Stimulated activated naive CD8-positive, alpha-beta T cell treated with anti-CD3 and anti-CD28 coated beads, Interleukin-15, Interleukin-2, amounts not matched to agents 100 ng/mL and 50 ng/mL, for 24 hours (primary cell): ENCODE measurements at regions not wholly inside any gene's neighbourhood (a gene's known extent, or its start where the extent isn't known, plus 50 kb on each side); places are given as distances from the start of the nearest gene placed in this dataset.

ENCODE experiments used
- H3K27ac Mint-ChIP-seq: one replicate; pipeline ENCODE4 v1.8.0; 2021; ENCODE audit warnings: mild to moderate bottlenecking, mixed read lengths
- H3K27me3 Mint-ChIP-seq: one replicate; pipeline ENCODE4 v1.8.0; 2021; ENCODE audit warnings: mixed read lengths
- H3K36me3 Mint-ChIP-seq: one replicate; pipeline ENCODE4 v1.8.0; 2021; ENCODE audit warnings: low read depth, mixed read lengths
- H3K4me1 Mint-ChIP-seq: one replicate; pipeline ENCODE4 v1.8.0; 2021; ENCODE audit warnings: low read depth, mixed read lengths
- H3K4me3 Mint-ChIP-seq: one replicate; pipeline ENCODE4 v1.8.0; 2021; ENCODE audit warnings: mild to moderate bottlenecking, mixed read lengths
- H3K9me3 Mint-ChIP-seq: one replicate; pipeline ENCODE4 v1.8.0; 2021; ENCODE audit warnings: mixed read lengths

- Mint-ChIP-seq H3K36me3 (no peaks in the 10 kb centered on the region), H3K4me1 (no peaks in the 10 kb centered on the region), H3K4me3 (no peak overlapping the region), H3K27ac (no peak overlapping the region), H3K9me3 (no peaks in the 10 kb centered on the region), H3K27me3 (peaks cover 31% of the 10 kb centered on the region)
These were observed 54.9 kb downstream of the DIO3 start for GRCh38 chr14:101616202-101616601.

DNA sequence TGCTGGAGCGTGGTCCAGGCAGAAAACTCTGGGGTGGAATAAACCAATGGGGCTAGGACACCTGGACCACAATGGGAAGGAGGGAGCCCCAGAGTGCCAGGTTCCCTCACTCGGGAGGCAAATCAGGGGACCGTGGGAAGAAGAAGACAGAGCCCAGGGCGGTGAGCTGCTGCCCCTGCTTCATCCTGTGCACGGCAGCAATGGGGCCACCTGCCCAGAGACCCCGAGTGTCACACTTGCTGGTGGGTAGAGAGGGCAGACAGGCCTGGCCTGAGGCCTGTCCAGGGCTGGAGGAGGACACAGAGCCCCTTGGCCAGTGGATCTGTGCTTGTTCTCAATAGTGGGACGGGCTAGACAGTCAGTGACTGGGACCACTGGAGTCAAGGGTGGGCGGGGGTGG is 58.2 kb downstream of the DIO3 start:
- Mint-ChIP-seq H3K4me3 (no peak overlapping the region), H3K36me3 (no peaks in the 10 kb centered on the region), H3K9me3 (no peaks in the 10 kb centered on the region), H3K27ac (no peak overlapping the region), H3K4me1 (no peaks in the 10 kb centered on the region), H3K27me3 (peaks cover 17% of the 10 kb centered on the region)

- Mint-ChIP-seq H3K4me3 (no peak overlapping the region), H3K36me3 (no peaks in the 10 kb centered on the region), H3K27me3 (peaks cover 11% of the 10 kb centered on the region), H3K4me1 (no peaks in the 10 kb centered on the region), H3K27ac (no peak overlapping the region), H3K9me3 (no peaks in the 10 kb centered on the region)
These were observed 58.9 kb downstream of the DIO3 start for GRCh38 chr14:101620031-101620788.

DNA sequence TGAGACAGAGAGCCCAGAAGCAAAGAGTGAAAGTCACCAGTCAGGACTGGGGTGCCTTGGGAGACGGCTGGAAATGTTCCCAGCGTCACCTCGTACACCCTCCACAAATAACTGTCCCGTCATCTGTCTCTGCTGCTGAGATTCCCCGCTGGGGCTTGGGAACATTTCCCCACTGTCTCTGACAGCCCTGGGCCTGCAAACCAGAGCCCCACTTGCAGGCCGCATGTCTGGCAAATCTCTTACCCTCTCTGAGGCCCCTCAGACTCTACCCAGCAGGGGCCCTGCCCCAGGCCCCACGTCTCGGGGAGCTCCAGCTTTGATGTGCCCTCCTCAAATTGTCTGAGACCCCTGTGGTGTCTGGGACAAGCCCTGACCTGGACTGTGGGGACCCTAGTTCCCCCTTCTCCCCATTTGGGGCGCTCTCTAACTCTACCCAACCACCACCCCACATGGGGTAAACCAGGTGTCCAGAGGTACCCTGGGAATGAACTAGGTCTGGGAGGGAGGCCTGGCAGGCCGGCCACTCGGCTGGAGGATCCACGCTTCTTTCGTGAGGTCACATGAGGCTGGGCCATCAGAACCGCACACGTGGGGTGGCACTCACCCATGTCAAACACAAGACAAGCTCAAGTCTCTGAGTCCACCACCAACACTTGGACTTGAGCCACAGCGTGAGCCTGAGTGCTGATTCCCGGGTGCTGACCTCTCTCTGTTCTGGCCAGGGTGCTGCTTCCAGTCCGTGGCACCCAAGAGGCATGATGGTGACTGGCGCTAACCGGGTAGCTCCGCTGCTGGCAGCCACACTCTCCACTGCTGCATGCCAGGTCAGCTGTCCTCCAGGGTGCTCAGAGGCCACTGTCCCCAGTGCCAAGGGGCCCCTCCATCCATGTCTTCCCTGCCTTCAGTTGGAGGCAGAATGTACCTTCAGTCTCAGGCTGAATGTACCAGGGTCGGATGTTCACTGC is 59.8 kb downstream of the DIO3 start:
- Mint-ChIP-seq H3K4me3 (no peak overlapping the region), H3K27ac (no peak overlapping the region), H3K27me3 (peaks cover 2% of the 10 kb centered on the region), H3K4me1 (no peaks in the 10 kb centered on the region), H3K9me3 (no peaks in the 10 kb centered on the region), H3K36me3 (no peaks in the 10 kb centered on the region)

GRCh38 chr14:101622251-101623076 is 61.2 kb downstream of the DIO3 start:
- no peaks in the 10 kb centered on the region for H3K36me3 Mint-ChIP-seq
- no peaks in the 10 kb centered on the region for H3K27me3 Mint-ChIP-seq
- no peaks in the 10 kb centered on the region for H3K4me1 Mint-ChIP-seq
- H3K9me3 Mint-ChIP-seq: no peaks in the 10 kb centered on the region
- no peak overlapping the region for H3K4me3 Mint-ChIP-seq
- no peak overlapping the region for H3K27ac Mint-ChIP-seq

DNA sequence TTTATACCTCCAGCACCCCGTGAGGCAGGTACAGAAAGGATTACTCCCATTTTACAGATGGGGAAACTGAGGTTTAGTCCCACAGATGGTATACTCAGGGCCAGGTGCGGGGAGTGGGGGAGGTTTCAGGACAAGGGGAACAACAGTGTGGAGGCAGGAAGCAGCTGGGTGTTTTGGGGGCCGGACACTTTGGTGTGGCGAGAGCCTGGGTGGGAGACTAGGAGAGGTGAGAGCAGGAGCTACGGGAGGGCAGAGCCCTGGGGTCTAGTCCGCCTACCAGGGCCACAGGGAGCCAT is 61.7 kb downstream of the DIO3 start:
- Mint-ChIP-seq H3K4me3 (no peak overlapping the region), H3K27ac (no peak overlapping the region), H3K9me3 (no peaks in the 10 kb centered on the region), H3K4me1 (peaks cover 2% of the 10 kb centered on the region), H3K36me3 (no peaks in the 10 kb centered on the region), H3K27me3 (no peaks in the 10 kb centered on the region)

DNA sequence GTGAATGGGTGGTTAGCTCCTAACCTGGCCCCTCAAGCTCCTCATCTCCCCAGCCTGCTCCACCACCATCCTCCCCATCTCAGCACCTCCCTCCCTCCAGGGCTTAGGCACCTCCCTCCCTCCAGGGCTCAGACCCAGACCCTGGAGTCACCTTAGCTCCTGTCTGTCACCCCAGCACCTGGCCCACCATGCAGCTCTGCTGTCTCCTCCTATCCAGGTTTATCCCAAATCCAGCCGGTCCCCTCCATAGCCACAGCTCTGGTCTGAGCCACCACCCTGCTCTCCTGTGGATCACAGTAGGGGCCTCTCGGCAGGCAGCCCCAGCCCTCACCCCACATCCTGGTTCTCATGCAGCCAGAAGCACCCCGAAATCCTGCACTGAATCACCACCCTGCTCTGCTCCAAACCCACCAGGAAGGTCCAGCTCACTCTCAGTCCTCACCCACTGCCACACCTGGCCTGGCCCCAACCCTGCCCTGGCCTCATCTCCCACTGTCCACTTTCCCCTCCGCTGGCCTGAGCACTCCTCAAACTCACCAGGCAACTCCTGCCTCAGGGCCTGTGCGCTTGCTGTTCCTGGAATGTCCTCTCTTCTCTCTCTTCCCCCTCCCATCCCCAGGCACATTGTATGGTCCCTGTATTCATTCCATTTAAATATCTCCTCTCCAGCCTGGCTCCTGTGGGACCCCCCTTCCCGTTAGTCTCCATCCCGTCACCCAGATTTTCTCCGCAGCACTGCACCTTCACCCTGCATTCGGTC is 62.6 kb downstream of the DIO3 start:
- no peak overlapping the region for H3K27ac Mint-ChIP-seq
- H3K4me1 Mint-ChIP-seq: peaks cover 3% of the 10 kb centered on the region
- no peaks in the 10 kb centered on the region for H3K27me3 Mint-ChIP-seq
- H3K4me3 Mint-ChIP-seq: no peak overlapping the region
- H3K9me3 Mint-ChIP-seq: no peaks in the 10 kb centered on the region
- H3K36me3 Mint-ChIP-seq: no peaks in the 10 kb centered on the region

GRCh38 chr14:101624536-101624935 is 63.2 kb downstream of the DIO3 start:
- H3K27ac Mint-ChIP-seq: no peak overlapping the region
- no peaks in the 10 kb centered on the region for H3K9me3 Mint-ChIP-seq
- no peak overlapping the region for H3K4me3 Mint-ChIP-seq
- no peaks in the 10 kb centered on the region for H3K36me3 Mint-ChIP-seq
- H3K27me3 Mint-ChIP-seq: no peaks in the 10 kb centered on the region
- H3K4me1 Mint-ChIP-seq: peaks cover 3% of the 10 kb centered on the region

DNA sequence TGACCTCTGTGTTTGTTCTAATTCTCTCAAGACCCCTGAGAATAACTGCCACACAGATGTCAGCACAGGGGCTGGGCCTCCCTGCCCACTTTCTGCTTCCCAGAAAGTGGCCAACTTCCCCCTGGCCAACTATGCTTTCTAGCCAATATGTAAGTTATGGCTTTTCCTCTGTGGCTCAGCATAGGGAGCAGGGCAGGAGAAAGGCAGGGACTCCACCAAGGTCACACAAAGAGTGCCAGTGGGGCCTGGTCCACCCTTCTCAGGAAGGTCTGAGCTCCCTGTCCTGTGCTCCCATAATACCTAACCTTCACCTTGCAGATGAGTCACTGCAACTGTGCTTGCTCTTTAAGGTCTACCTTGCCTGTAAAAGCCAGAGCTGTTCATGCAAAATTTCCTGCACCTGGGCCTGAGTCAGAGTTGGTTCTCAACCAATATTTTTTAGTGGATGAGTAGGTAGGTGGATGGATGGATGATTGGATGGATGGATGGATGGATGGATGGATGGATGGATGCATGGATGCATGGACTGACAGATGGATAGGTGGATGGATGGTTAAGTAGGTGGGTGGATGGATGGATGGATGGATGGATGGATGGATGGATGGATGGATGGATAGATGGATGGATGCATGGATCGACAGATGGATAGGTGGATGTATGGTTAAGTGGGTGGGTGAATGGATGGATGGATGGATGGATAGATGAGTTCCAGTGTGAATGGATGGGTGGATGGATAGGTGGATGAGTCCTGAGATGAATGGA is 64.2 kb downstream of the DIO3 start:
- no peaks in the 10 kb centered on the region for H3K36me3 Mint-ChIP-seq

GRCh38 chr14:101626331-101626730 is 65.0 kb downstream of the DIO3 start:
- Mint-ChIP-seq H3K4me1 (peaks cover 3% of the 10 kb centered on the region), H3K9me3 (no peaks in the 10 kb centered on the region), H3K4me3 (no peak overlapping the region), H3K27ac (no peak overlapping the region), H3K36me3 (no peaks in the 10 kb centered on the region), H3K27me3 (no peaks in the 10 kb centered on the region)

More for the DNA sequence above, 64.2 kb downstream of the DIO3 start:
- Mint-ChIP-seq H3K27me3 (no peaks in the 10 kb centered on the region), H3K4me3 (no peak overlapping the region), H3K9me3 (no peaks in the 10 kb centered on the region), H3K27ac (no peak overlapping the region), H3K4me1 (peaks cover 3% of the 10 kb centered on the region)

DNA sequence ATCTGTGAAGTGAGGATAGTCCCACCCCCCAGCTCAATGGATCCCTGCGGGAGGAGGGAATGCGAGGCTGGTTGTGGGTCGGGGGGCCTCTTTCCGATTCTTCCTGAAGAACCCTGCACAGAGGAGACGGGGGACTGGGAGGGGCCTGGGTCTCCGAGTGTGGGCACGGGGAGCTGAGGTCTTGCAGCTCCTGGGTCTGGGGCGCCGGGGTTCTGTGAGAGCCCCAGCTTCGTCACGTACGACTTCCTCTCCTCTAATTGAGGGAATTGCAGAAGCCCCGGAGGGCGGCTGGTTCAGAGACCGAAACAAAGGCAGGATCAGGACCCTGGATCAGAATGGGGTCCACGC is 66.6 kb downstream of the DIO3 start:
- Mint-ChIP-seq H3K9me3 (no peaks in the 10 kb centered on the region), H3K27ac (no peak overlapping the region), H3K36me3 (no peaks in the 10 kb centered on the region), H3K27me3 (no peaks in the 10 kb centered on the region), H3K4me1 (peaks cover 3% of the 10 kb centered on the region), H3K4me3 (no peak overlapping the region)

GRCh38 chr14:101628471-101628966 is 67.2 kb downstream of the DIO3 start:
- Mint-ChIP-seq H3K4me3 (no peak overlapping the region), H3K36me3 (no peaks in the 10 kb centered on the region), H3K4me1 (peaks cover 3% of the 10 kb centered on the region), H3K27ac (no peak overlapping the region), H3K9me3 (no peaks in the 10 kb centered on the region), H3K27me3 (no peaks in the 10 kb centered on the region)

DNA sequence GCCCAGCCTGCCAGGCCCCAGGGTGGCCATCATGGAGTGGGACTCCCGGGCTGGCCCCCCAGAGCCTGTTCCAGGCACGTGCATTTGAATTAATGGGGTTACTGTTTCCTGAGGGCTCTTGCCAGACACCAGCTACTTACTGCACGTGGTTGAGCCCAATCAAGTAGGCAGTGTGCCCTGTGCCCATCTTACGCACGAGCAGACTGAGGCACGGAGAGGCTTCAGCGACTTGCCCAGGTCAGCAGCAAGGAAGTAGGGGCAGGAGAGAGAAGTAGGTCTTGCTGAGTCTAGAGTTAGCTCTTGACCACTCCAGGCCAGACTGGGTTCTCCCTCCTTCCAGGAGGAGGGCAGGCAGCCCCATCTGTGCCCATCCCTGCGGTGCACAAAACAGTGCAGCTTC is 67.7 kb downstream of the DIO3 start:
- H3K4me1 Mint-ChIP-seq: peaks cover 3% of the 10 kb centered on the region
- H3K4me3 Mint-ChIP-seq: no peak overlapping the region
- H3K27ac Mint-ChIP-seq: no peak overlapping the region
- no peaks in the 10 kb centered on the region for H3K9me3 Mint-ChIP-seq
- H3K27me3 Mint-ChIP-seq: peaks cover 1% of the 10 kb centered on the region
- H3K36me3 Mint-ChIP-seq: no peaks in the 10 kb centered on the region
